Activated CD8-positive, alpha-beta memory T cell treated with anti-CD3 and anti-CD28 coated beads, Interleukin-2, amount 10 ng/mL, durations not matched to agents 7 days and 5 days (primary cell): ENCODE measurements at regions not wholly inside any gene's neighbourhood (a gene's known extent, or its start where the extent isn't known, plus 50 kb on each side); places are given as distances from the start of the nearest gene placed in this dataset.
"Not testable (repeated sequence)": the region's sequence is repeated elsewhere in the genome, so short reads cannot be mapped to it uniquely, and the experiment has no call there.

ENCODE experiments used
- ATAC-seq: fragments of 150-1000 bp; cut with Tn5 transposase; one replicate; pipeline ENCODE4 v1.10.0; 2021; ENCODE audit warnings: moderate library complexity
- CTCF ChIA-PET: fragments of 350-600 bp; sonication (Branson Sonifier 250); formaldehyde crosslinking; loops from one replicate; lab custom pipeline; 2021; ENCODE audit warnings: antibody characterized with exemption; lab: Charles Lee
- DNase-seq: peaks from one replicate; pipeline ENCODE4 v3.0.0-alpha.2; 2020
- H3K27ac Mint-ChIP-seq: one replicate; pipeline ENCODE4 v1.8.0; 2021; ENCODE audit warnings: mild to moderate bottlenecking, mixed read lengths
- H3K27me3 Mint-ChIP-seq: one replicate; pipeline ENCODE4 v1.8.0; 2021; ENCODE audit warnings: mixed read lengths
- H3K36me3 Mint-ChIP-seq: one replicate; pipeline ENCODE4 v1.8.0; 2021; ENCODE audit warnings: mild to moderate bottlenecking, mixed read lengths
- H3K4me1 Mint-ChIP-seq: one replicate; pipeline ENCODE4 v1.8.0; 2021; ENCODE audit warnings: mixed read lengths
- H3K4me3 Mint-ChIP-seq: one replicate; pipeline ENCODE4 v1.8.0; 2021; ENCODE audit warnings: mild to moderate bottlenecking, moderate library complexity, mixed read lengths
- H3K9me3 Mint-ChIP-seq: one replicate; pipeline ENCODE4 v1.8.0; 2022; ENCODE audit warnings: low read depth, mixed read lengths

DNA sequence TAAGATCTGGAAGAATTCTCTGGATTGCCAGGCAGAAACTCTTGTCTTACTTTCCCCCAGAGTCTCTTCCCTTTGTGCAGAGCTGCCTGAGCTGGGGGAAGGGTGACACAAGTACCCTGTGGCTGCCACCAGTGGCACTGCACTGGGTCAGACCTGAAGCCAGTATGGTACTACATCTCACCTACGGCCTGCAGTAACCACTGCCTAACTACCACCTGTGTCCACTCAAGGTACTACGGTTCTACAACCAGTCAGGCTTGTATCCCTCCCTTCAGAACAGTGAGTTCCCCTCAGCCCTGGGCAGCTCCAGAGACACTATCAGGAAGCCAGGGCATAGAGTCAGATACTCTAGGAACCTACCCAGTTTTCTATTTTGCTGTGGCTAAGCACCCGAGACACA is 212.0 kb upstream of the POU5F2 start:
- DNase-seq (no peak), ATAC-seq (no peak)
- H3K4me1 Mint-ChIP-seq: no peaks in the 10 kb centered on the region
- peaks cover 8% of the 10 kb centered on the region for H3K36me3 Mint-ChIP-seq
- H3K27me3 Mint-ChIP-seq: no peaks in the 10 kb centered on the region
- no peak overlapping the region for H3K4me3 Mint-ChIP-seq
- CTCF ChIA-PET: no interaction called here
- peaks cover 2% of the 10 kb centered on the region for H3K9me3 Mint-ChIP-seq
- no peak overlapping the region for H3K27ac Mint-ChIP-seq

GRCh38 chr5:93941897-93942296 is 200.5 kb upstream of the POU5F2 start:
- Mint-ChIP-seq H3K4me1 (peaks cover 8% of the 10 kb centered on the region), H3K36me3 (peaks cover 3% of the 10 kb centered on the region), H3K27ac (no peak overlapping the region), H3K27me3 (no peaks in the 10 kb centered on the region), H3K9me3 (no peaks in the 10 kb centered on the region), H3K4me3 (no peak overlapping the region)
- DNase-seq: no peak
- CTCF ChIA-PET: no interaction called here
- ATAC-seq: no peak

GRCh38 chr5:93933269-93933668 is 191.9 kb upstream of the POU5F2 start:
- H3K9me3 Mint-ChIP-seq, H3K4me1 Mint-ChIP-seq, H3K36me3 Mint-ChIP-seq, DNase-seq, ATAC-seq, H3K27me3 Mint-ChIP-seq, CTCF ChIA-PET, H3K27ac Mint-ChIP-seq, H3K4me3 Mint-ChIP-seq: not testable (repeated sequence)

- Mint-ChIP-seq H3K36me3 (peaks cover 3% of the 10 kb centered on the region), H3K4me3 (no peak overlapping the region), H3K27ac (no peak overlapping the region), H3K9me3 (no peaks in the 10 kb centered on the region), H3K4me1 (no peaks in the 10 kb centered on the region), H3K27me3 (no peaks in the 10 kb centered on the region)
- no peak for ATAC-seq
- DNase-seq: no peak
- CTCF ChIA-PET: no interaction called here
Observed at GRCh38 chr5:93930098-93930497, 188.7 kb upstream of the POU5F2 start.

DNA sequence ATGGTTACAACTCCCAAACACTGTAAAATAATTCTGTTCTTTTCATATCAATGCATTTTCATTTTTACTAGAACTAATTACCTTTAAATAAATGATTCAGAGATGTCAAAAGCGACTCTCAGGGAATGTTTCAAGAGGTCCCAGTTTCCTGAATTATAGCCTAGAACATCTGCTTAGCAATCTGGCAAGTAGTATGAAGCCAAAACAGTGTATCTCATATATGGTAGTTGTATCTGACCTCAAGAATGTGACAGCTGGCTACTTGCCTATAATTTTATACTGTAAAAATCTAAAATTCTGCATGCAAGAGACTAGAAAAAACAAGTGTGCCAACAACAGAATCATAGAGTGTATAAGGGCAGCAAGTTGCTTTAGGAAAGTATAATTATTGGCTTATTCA is 187.7 kb upstream of the POU5F2 start:
- peaks cover 3% of the 10 kb centered on the region for H3K36me3 Mint-ChIP-seq
- CTCF ChIA-PET: no interaction called here
- H3K9me3 Mint-ChIP-seq: no peaks in the 10 kb centered on the region
- no peaks in the 10 kb centered on the region for H3K4me1 Mint-ChIP-seq
- H3K27ac Mint-ChIP-seq: no peak overlapping the region
- no peak for DNase-seq
- H3K27me3 Mint-ChIP-seq: no peaks in the 10 kb centered on the region
- no peak for ATAC-seq
- H3K4me3 Mint-ChIP-seq: no peak overlapping the region

GRCh38 chr5:93926831-93927620 is 185.6 kb upstream of the POU5F2 start:
- H3K4me3 Mint-ChIP-seq: no peak overlapping the region
- H3K9me3 Mint-ChIP-seq: no peaks in the 10 kb centered on the region
- no peak overlapping the region for H3K27ac Mint-ChIP-seq
- no peaks in the 10 kb centered on the region for H3K36me3 Mint-ChIP-seq
- ATAC-seq: no peak
- CTCF ChIA-PET: interaction anchor here (0.5 to 0.7 kb wide), 2 partner anchors 110 to 241 kb away, joined by 3 read pairs; no protein-coding TSS in a partner anchor
- no peaks in the 10 kb centered on the region for H3K27me3 Mint-ChIP-seq
- H3K4me1 Mint-ChIP-seq: no peaks in the 10 kb centered on the region
- DNase-seq: no peak

GRCh38 chr5:93925321-93925720 is 183.9 kb upstream of the POU5F2 start:
- H3K27ac Mint-ChIP-seq: no peak overlapping the region
- CTCF ChIA-PET: no interaction called here
- no peak for DNase-seq

GRCh38 chr5:93924628-93925027 is 183.2 kb upstream of the POU5F2 start:
- DNase-seq (no peak), ATAC-seq (no peak)
- Mint-ChIP-seq H3K27ac (no peak overlapping the region), H3K4me1 (no peaks in the 10 kb centered on the region), H3K4me3 (no peak overlapping the region), H3K27me3 (no peaks in the 10 kb centered on the region), H3K9me3 (no peaks in the 10 kb centered on the region), H3K36me3 (no peaks in the 10 kb centered on the region)
- CTCF ChIA-PET: no interaction called here

More at GRCh38 chr5:93925321-93925720, 183.9 kb upstream of the POU5F2 start:
- Mint-ChIP-seq H3K27me3 (no peaks in the 10 kb centered on the region), H3K9me3 (no peaks in the 10 kb centered on the region), H3K4me1 (no peaks in the 10 kb centered on the region), H3K4me3 (no peak overlapping the region), H3K36me3 (no peaks in the 10 kb centered on the region)
- ATAC-seq: no peak

- Mint-ChIP-seq H3K9me3 (no peaks in the 10 kb centered on the region), H3K4me3 (no peak overlapping the region), H3K27me3 (no peaks in the 10 kb centered on the region), H3K4me1 (no peaks in the 10 kb centered on the region), H3K27ac (no peak overlapping the region), H3K36me3 (no peaks in the 10 kb centered on the region)
- DNase-seq: no peak
- ATAC-seq: no peak
- CTCF ChIA-PET: no interaction called here
Observed at GRCh38 chr5:93922551-93922950, 181.2 kb upstream of the POU5F2 start.

GRCh38 chr5:93921001-93921400 is 179.6 kb upstream of the POU5F2 start:
- H3K27ac Mint-ChIP-seq: no peak overlapping the region
- no peaks in the 10 kb centered on the region for H3K36me3 Mint-ChIP-seq
- no peak overlapping the region for H3K4me3 Mint-ChIP-seq
- CTCF ChIA-PET: no interaction called here
- no peak for ATAC-seq
- DNase-seq: no peak
- H3K27me3 Mint-ChIP-seq: no peaks in the 10 kb centered on the region
- no peaks in the 10 kb centered on the region for H3K4me1 Mint-ChIP-seq
- no peaks in the 10 kb centered on the region for H3K9me3 Mint-ChIP-seq

- no peaks in the 10 kb centered on the region for H3K9me3 Mint-ChIP-seq
- H3K27ac Mint-ChIP-seq: no peak overlapping the region
- H3K36me3 Mint-ChIP-seq: no peaks in the 10 kb centered on the region
- no peak overlapping the region for H3K4me3 Mint-ChIP-seq
- no peaks in the 10 kb centered on the region for H3K4me1 Mint-ChIP-seq
- DNase-seq (no peak), ATAC-seq (no peak)
- CTCF ChIA-PET: no interaction called here
- H3K27me3 Mint-ChIP-seq: no peaks in the 10 kb centered on the region
Observed at GRCh38 chr5:93916872-93917271, 175.5 kb upstream of the POU5F2 start.

GRCh38 chr5:93915142-93915553 is 173.7 kb upstream of the POU5F2 start:
- Mint-ChIP-seq H3K9me3 (no peaks in the 10 kb centered on the region), H3K4me3 (no peak overlapping the region)
- CTCF ChIA-PET: interaction anchor here (1.0 kb wide), 1 partner anchor 114 kb away, joined by 4 read pairs; no protein-coding TSS in a partner anchor

DNA sequence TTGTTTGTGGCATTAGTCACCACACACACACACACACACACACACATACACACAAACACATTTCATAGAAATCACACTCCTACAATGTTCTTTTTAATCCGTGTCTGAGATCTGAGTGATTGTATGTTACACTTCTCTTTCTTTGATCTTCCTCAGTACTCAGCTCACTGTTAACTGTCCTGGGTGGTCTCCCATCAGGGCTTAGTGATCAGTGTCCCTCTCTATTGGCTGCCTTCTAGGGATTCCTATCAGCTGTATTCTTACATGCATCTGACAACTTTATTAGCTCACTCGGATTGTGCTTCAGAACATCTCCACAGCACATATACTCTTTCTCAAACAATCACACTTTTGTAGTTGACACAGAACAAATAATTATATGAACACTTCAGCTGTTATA is 170.2 kb upstream of the POU5F2 start:
- ATAC-seq (no peak), DNase-seq (no peak)
- Mint-ChIP-seq H3K9me3 (no peaks in the 10 kb centered on the region), H3K4me1 (no peaks in the 10 kb centered on the region), H3K4me3 (no peak overlapping the region), H3K27ac (no peak overlapping the region), H3K36me3 (no peaks in the 10 kb centered on the region), H3K27me3 (no peaks in the 10 kb centered on the region)
- CTCF ChIA-PET: interaction anchor here (1.3 to 3.2 kb wide), 2 partner anchors 13 to 303 kb away, joined by 5 to 11 read pairs; no protein-coding TSS in a partner anchor

More at GRCh38 chr5:93915142-93915553, 173.7 kb upstream of the POU5F2 start:
- no peaks in the 10 kb centered on the region for H3K36me3 Mint-ChIP-seq
- ATAC-seq (peak; percentile 49), DNase-seq (no peak)
- no peaks in the 10 kb centered on the region for H3K27me3 Mint-ChIP-seq
- no peaks in the 10 kb centered on the region for H3K4me1 Mint-ChIP-seq
- no peak overlapping the region for H3K27ac Mint-ChIP-seq

GRCh38 chr5:93909356-93909755 is 168.0 kb upstream of the POU5F2 start:
- no peak overlapping the region for H3K4me3 Mint-ChIP-seq
- no peaks in the 10 kb centered on the region for H3K36me3 Mint-ChIP-seq
- no peaks in the 10 kb centered on the region for H3K9me3 Mint-ChIP-seq
- H3K4me1 Mint-ChIP-seq: no peaks in the 10 kb centered on the region
- ATAC-seq (no peak), DNase-seq (no peak)
- H3K27ac Mint-ChIP-seq: no peak overlapping the region
- CTCF ChIA-PET: interaction anchor here (3.2 kb wide), 1 partner anchor 301 kb away, joined by 11 read pairs; no protein-coding TSS in a partner anchor
- no peaks in the 10 kb centered on the region for H3K27me3 Mint-ChIP-seq
